Heart left ventricle (tissue), 16 donors: ENCODE measurements at regions not wholly inside any gene's neighbourhood (a gene's known extent, or its start where the extent isn't known, plus 50 kb on each side); places are given as distances from the start of the nearest gene placed in this dataset.

Experiments
- ATAC-seq, 4 donors: fragments of 200-7000 bp; cut with Tn5 transposase; one replicate each; pipeline ENCODE4 v1.9.1; 2020 to 2022; ENCODE audit warnings: moderate library complexity in 4 of 4, mild to moderate bottlenecking in 3 of 4, moderate number of reproducible peaks in 1 of 4
- DNase-seq, 5 donors: peaks; one replicate each; pipeline ENCODE4 v3.0.0-alpha.2; 2020
- H3K27ac ChIP-seq, 12 donors: fragments of 200-600 bp; sonication (generic) in 4 of 12; one replicate each; pipeline versions ENCODE4 v1.5.0 to v1.8.0; 2016 to 2022; ENCODE audit warnings: mild to moderate bottlenecking in 2 of 12
- H3K27me3 ChIP-seq, 9 donors: fragments of 200-600 bp; sonication (generic) in 2 of 9; one replicate each; pipeline versions ENCODE4 v1.5.1 to v1.8.0; 2016 to 2022; ENCODE audit warnings: mild to moderate bottlenecking in 3 of 9
- H3K36me3 ChIP-seq, 9 donors: fragments of 200-600 bp; sonication (generic) in 2 of 9; one replicate each; pipeline versions ENCODE4 v1.5.0 to v1.8.0; 2018 to 2022; ENCODE audit warnings: mild to moderate bottlenecking in 2 of 9
- H3K4me1 ChIP-seq, 12 donors: fragments of 200-600 bp; sonication (generic) in 4 of 12; one replicate each; pipeline versions ENCODE4 v1.5.0 to v1.8.0; 2016 to 2022; ENCODE audit warnings: mild to moderate bottlenecking in 3 of 12
- H3K4me3 ChIP-seq, 12 donors: fragments of 200-600 bp; sonication (generic) in 4 of 12; one replicate each; pipeline versions ENCODE4 v1.5.0 to v1.8.0; 2017 to 2022; ENCODE audit warnings: mild to moderate bottlenecking in 9 of 12, moderate library complexity in 4 of 12
- H3K9me3 ChIP-seq, 12 donors: fragments of 200-600 bp; sonication (generic) in 4 of 12; one replicate each; pipeline versions ENCODE4 v1.5.0 to v1.8.0; 2016 to 2022; ENCODE audit warnings: mild to moderate bottlenecking in 1 of 12
- POLR2A ChIP-seq, 2 donors: fragments of 450-650 bp; IDR thresholded peaks; one replicate each; pipeline ENCODE4 v1.6.1; 2017; ENCODE audit warnings: antibody characterized with exemption in 2 of 2, mild to moderate bottlenecking in 2 of 2, moderate library complexity in 2 of 2
- whole genome bisulfite sequencing, 4 donors: extraction: QIAGEN DNeasy Blood & Tissue Kit in 2 of 4; methylation state at CpG; one replicate each; pipeline versions ENCODE4 v1.1.5 to v1.1.7; 2013 to 2018; 5-methylcytosine and 5-hydroxymethylcytosine counted together
- intact Hi-C, 10 donors: fragments of 100-400 bp; cut with DNase I; formaldehyde crosslinking; loops; one replicate each; pipeline versions ENCODE4 v1.11.1 to v1.14.2; 2022
- TF ChIP-seq, protein P1 (sequence below), 12 donors: fragments of 200-600 bp; sonication (generic) in 4 of 12; IDR thresholded peaks; one replicate each; pipeline versions ENCODE4 v1.5.0 to v1.8.0; 2018 to 2022; ENCODE audit warnings: antibody characterized with exemption in 12 of 12, mild to moderate bottlenecking in 5 of 12
- donor health status: ischemic (EF 13 %, LVEDD 7.1; RV severe dilation, severe dysfunction).
- donor health status: healthy with polysubstance abuse.
- donor health status: DM: no; HTN: yes; CAD: no.
- donor health status: DM: no; HTN: no; CAD: no.
- donor health status: ischemic (EF 25% LVEDD 6.9; RV normal size, moderate dysfunction).
- donor health status: ischemic (EF 25% LVEDD 5.7; RV mildly dilated, moderate dysfunction).
- donor health status: healthy.
- donor health status: DM: yes; HTN: yes; CAD: no.
- donor health status: ischemic (EF 35%, LVEDD 5.7; RV mildly dilated, moderate dysfunction).
- donor health status: nonischemic (EF 11% LVEDD 7.7; RV severe dilation, severe dysfunction).
- donor health status: DM: yes; HTN: yes; CAD: no.
- donor health status: PGD.
- donor health status: ischemic (EF 29% LVEDD 5.4; RV normal size, mild dysfunction).
- donor health status: nonischemic (EF 23%, LVEDD 6.1; RV moderate dilation, normal function).

GRCh38 chr1:209012443-209013196 lies 570.9 kb upstream of the CAMK1G start:
- Histone ChIP-seq H3K4me1 (no peaks in the 10 kb centered on the region), H3K36me3 (no peaks in the 10 kb centered on the region), H3K9me3 (peaks cover 0 to 8% (median 0%) of the 10 kb centered on the region in 12 donors), H3K27me3 (no peaks in the 10 kb centered on the region), H3K27ac (no peak overlapping the region), H3K4me3 (no peak overlapping the region)
- ATAC-seq (no peak), DNase-seq (no peak)
- intact Hi-C loops = no loop called here
- TF ChIP-seq, protein P1, sequence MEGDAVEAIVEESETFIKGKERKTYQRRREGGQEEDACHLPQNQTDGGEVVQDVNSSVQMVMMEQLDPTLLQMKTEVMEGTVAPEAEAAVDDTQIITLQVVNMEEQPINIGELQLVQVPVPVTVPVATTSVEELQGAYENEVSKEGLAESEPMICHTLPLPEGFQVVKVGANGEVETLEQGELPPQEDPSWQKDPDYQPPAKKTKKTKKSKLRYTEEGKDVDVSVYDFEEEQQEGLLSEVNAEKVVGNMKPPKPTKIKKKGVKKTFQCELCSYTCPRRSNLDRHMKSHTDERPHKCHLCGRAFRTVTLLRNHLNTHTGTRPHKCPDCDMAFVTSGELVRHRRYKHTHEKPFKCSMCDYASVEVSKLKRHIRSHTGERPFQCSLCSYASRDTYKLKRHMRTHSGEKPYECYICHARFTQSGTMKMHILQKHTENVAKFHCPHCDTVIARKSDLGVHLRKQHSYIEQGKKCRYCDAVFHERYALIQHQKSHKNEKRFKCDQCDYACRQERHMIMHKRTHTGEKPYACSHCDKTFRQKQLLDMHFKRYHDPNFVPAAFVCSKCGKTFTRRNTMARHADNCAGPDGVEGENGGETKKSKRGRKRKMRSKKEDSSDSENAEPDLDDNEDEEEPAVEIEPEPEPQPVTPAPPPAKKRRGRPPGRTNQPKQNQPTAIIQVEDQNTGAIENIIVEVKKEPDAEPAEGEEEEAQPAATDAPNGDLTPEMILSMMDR (IDR thresholded peaks at IDR 0.05) = no peak
- TF ChIP-seq POLR2A (IDR thresholded peaks at IDR 0.05) = no peak
- WGBS, 4 donors = 79 to 85% (median 82%) methylated on average over 6 of the region's 6 CpGs

GRCh38 chr1:209015092-209015491 lies 568.4 kb upstream of the CAMK1G start:
- no peaks in the 10 kb centered on the region for H3K4me1 ChIP-seq
- TF ChIP-seq POLR2A (IDR thresholded peaks at IDR 0.05) = no peak
- TF ChIP-seq, protein P1 (IDR thresholded peaks at IDR 0.05) = no peak
- intact Hi-C loops = no loop called here

GRCh38 chr1:209021622-209022021 lies 561.9 kb upstream of the CAMK1G start:
- Histone ChIP-seq H3K4me3 (no peak overlapping the region), H3K27ac (no peak overlapping the region), H3K9me3 (peaks cover 0 to 18% (median 0%) of the 10 kb centered on the region in 12 donors), H3K27me3 (no peaks in the 10 kb centered on the region), H3K36me3 (no peaks in the 10 kb centered on the region), H3K4me1 (no peaks in the 10 kb centered on the region)
- intact Hi-C loops = no loop called here
- ATAC-seq (no peak), DNase-seq (no peak)
- TF ChIP-seq POLR2A (IDR thresholded peaks at IDR 0.05) = no peak
- TF ChIP-seq, protein P1 (IDR thresholded peaks at IDR 0.05) = no peak

More at GRCh38 chr1:209015092-209015491, 568.4 kb upstream of the CAMK1G start:
- no peaks in the 10 kb centered on the region for H3K27me3 ChIP-seq
- H3K27ac ChIP-seq = no peak overlapping the region
- no peak for ATAC-seq
- H3K9me3 ChIP-seq = peaks cover 0 to 18% (median 0%) of the 10 kb centered on the region in 12 donors
- DNase-seq = no peak
- no peak overlapping the region for H3K4me3 ChIP-seq
- no peaks in the 10 kb centered on the region for H3K36me3 ChIP-seq

DNA sequence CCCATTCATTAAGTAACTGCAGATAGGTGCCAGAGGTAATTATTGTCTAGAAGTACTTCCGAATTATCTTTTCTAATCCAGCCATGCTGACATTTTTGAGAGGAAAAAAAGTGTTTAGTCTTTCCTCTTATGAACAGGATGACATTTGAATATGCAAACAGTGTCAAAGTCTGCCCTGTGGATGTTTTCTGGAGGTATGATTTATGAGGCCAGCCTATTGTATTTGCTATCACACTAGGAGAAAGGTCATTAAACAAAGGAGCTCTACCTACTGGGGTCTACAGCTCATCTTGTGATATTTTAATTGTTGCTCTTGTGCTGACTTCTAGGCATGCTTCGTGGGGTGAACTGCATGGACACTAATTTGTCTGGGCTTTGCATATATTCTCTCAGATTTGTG lies 559.7 kb upstream of the CAMK1G start:
- H3K4me3 ChIP-seq = no peak overlapping the region

More for the DNA sequence above, 559.7 kb upstream of the CAMK1G start:
- ATAC-seq = no peak
- TF ChIP-seq POLR2A (IDR thresholded peaks at IDR 0.05) = no peak
- TF ChIP-seq, protein P1 (IDR thresholded peaks at IDR 0.05) = no peak
- H3K4me1 ChIP-seq = no peaks in the 10 kb centered on the region
- H3K9me3 ChIP-seq = peaks cover 0 to 8% (median 0%) of the 10 kb centered on the region in 12 donors
- H3K27me3 ChIP-seq = no peaks in the 10 kb centered on the region
- no peak overlapping the region for H3K27ac ChIP-seq
- DNase-seq = no peak
- H3K36me3 ChIP-seq = no peaks in the 10 kb centered on the region
- 71 to 87% (median 83%) methylated on average over 2 of the region's 2 CpGs for WGBS, 4 donors
- intact Hi-C loops = no loop called here
